IMR-90 (cell line): ENCODE measurements at regions not wholly inside any gene's neighbourhood (a gene's known extent, or its start where the extent isn't known, plus 50 kb on each side); places are given as distances from the start of the nearest gene placed in this dataset.

ENCODE experiments used
- ATAC-seq: fragments of 200-7000 bp; cut with Tn5 transposase; 2 replicates; pipeline ENCODE4 v1.9.1; 2020; ENCODE audit warnings: low read depth, mild to moderate bottlenecking, moderate library complexity
- BruUV-seq: library from RNA; stranded (reverse); fragments of 400-500 nt; replicated peaks from 2 replicates; lab custom pipeline; 2021; lab: Mats Ljungman, UMichigan
- CTCF ChIA-PET: fragments of 300-600 bp; formaldehyde crosslinking; extraction: SDS; loops from one replicate; lab custom pipeline; 2021; ENCODE audit warnings: antibody characterized with exemption; lab: Yijun Ruan, JAX
- POLR2A ChIA-PET: fragments of 300-600 bp; sonication (Branson Sonifier 250); formaldehyde crosslinking; loops from one replicate; lab custom pipeline; 2022; ENCODE audit warnings: antibody characterized with exemption; ENCODE audit not compliant: unreplicated experiment; lab: Charles Lee
- DNase-seq: peaks from one replicate; pipeline ENCODE4 v3.0.0; 2013
- H2AFZ ChIP-seq: replicated peaks from 2 replicates; pipeline ENCODE3; 2013; ENCODE audit warnings: low read length, mild to moderate bottlenecking; ENCODE audit not compliant: poor library complexity
- H2AK5ac ChIP-seq: 2 replicates; pipeline ENCODE4 v1.6.1; 2013; ENCODE audit warnings: low read depth, low read length, inconsistent platforms
- H2AK9ac ChIP-seq: replicated peaks from 2 replicates; pipeline ENCODE3; 2013; ENCODE audit warnings: mild to moderate bottlenecking, low read depth, low read length, moderate library complexity; ENCODE audit not compliant: poor library complexity
- H2BK120ac ChIP-seq: 2 replicates; pipeline ENCODE4 v1.6.1; 2013; ENCODE audit warnings: low read depth, low read length, inconsistent platforms
- H2BK15ac ChIP-seq: 3 replicates; pipeline ENCODE4 v1.6.1; 2013; ENCODE audit warnings: low read depth, low read length, inconsistent platforms
- H2BK20ac ChIP-seq: 2 replicates; pipeline ENCODE4 v1.6.1; 2013; ENCODE audit warnings: low read depth, mild to moderate bottlenecking, inconsistent platforms, low read length, moderate library complexity
- H2BK5ac ChIP-seq: 2 replicates; pipeline ENCODE4 v1.6.1; 2013; ENCODE audit warnings: mild to moderate bottlenecking, low read depth, low read length, inconsistent platforms; ENCODE audit not compliant: poor library complexity, severe bottlenecking
- H3K14ac ChIP-seq: replicated peaks from 2 replicates; pipeline ENCODE4 v1.6.1; 2013; ENCODE audit warnings: low read depth, low read length, inconsistent platforms
- H3K18ac ChIP-seq: 2 replicates; pipeline ENCODE4 v1.6.1; 2013; ENCODE audit warnings: low read depth, low read length, control low read depth
- H3K23ac ChIP-seq: 2 replicates; pipeline ENCODE4 v1.6.1; 2013; ENCODE audit warnings: low read depth, low read length, inconsistent platforms
- H3K27ac ChIP-seq: 2 replicates; pipeline ENCODE4 v1.5.1; 2013; ENCODE audit warnings: mild to moderate bottlenecking, control low read depth, low read length; ENCODE audit not compliant: insufficient read depth
- H3K27me3 ChIP-seq: 2 replicates; pipeline ENCODE4 v1.6.1; 2013; ENCODE audit warnings: low read length; ENCODE audit not compliant: control insufficient read depth, insufficient read depth
- H3K36me3 ChIP-seq: 2 replicates; pipeline ENCODE4 v1.6.1; 2013; ENCODE audit warnings: low read length, mixed read lengths; ENCODE audit not compliant: control insufficient read depth, insufficient read depth
- H3K4ac ChIP-seq: 2 replicates; pipeline ENCODE4 v1.6.1; 2013; ENCODE audit warnings: low read depth, low read length, inconsistent platforms
- H3K4me1 ChIP-seq: 2 replicates; pipeline ENCODE4 v1.6.1; 2013; ENCODE audit warnings: low read length, mixed read lengths; ENCODE audit not compliant: control insufficient read depth, insufficient read depth
- H3K4me2 ChIP-seq: 2 replicates; pipeline ENCODE4 v1.6.1; 2013; ENCODE audit warnings: low read depth, mild to moderate bottlenecking, control low read depth, low read length, moderate library complexity
- H3K4me3 ChIP-seq: 2 replicates; pipeline ENCODE4 v1.5.1; 2013; ENCODE audit warnings: low read depth, mild to moderate bottlenecking, control low read depth, low read length, moderate library complexity; ENCODE audit not compliant: insufficient read depth
- H3K56ac ChIP-seq: 2 replicates; pipeline ENCODE4 v1.6.1; 2013; ENCODE audit warnings: low read length, inconsistent platforms; ENCODE audit not compliant: insufficient read depth; ENCODE audit errors: extremely low read depth
- H3K79me1 ChIP-seq, 2 experiments: 2 replicates each; pipeline ENCODE4 v1.6.1; 2013; ENCODE audit warnings: low read length in 2 of 2, inconsistent platforms in 1 of 2, low read depth in 1 of 2
- H3K9ac ChIP-seq: 2 replicates; pipeline ENCODE4 v1.6.1; 2013; ENCODE audit warnings: low read depth, low read length, control low read depth
- H3K9me1 ChIP-seq: 2 replicates; pipeline ENCODE4 v1.6.1; 2013; ENCODE audit warnings: low read length, inconsistent platforms; ENCODE audit not compliant: insufficient read depth
- H3K9me3 ChIP-seq: 2 replicates; pipeline ENCODE4 v1.6.1; 2013; ENCODE audit warnings: low read length; ENCODE audit not compliant: control insufficient read depth, insufficient read depth
- H4K20me1 ChIP-seq: 2 replicates; pipeline ENCODE4 v1.6.1; 2013; ENCODE audit warnings: low read length, inconsistent platforms; ENCODE audit not compliant: insufficient read depth
- H4K5ac ChIP-seq: 2 replicates; pipeline ENCODE4 v1.6.1; 2013; ENCODE audit warnings: mild to moderate bottlenecking, low read depth, low read length, control low read depth
- H4K8ac ChIP-seq, 2 experiments: 2 replicates each; pipeline ENCODE4 v1.6.1; 2013; ENCODE audit warnings: low read depth in 2 of 2, low read length in 2 of 2, control low read depth in 1 of 2, inconsistent platforms in 1 of 2
- H4K91ac ChIP-seq: 2 replicates; pipeline ENCODE4 v1.6.1; 2013; ENCODE audit warnings: low read depth, low read length, inconsistent platforms; ENCODE audit not compliant: insufficient read depth
- CEBPB ChIP-seq: IDR thresholded peaks from 2 replicates; pipeline ENCODE4 v1.6.1; 2012; ENCODE audit warnings: low read depth, low read length, improper control_type of control experiment
- CTCF ChIP-seq: conservative IDR thresholded peaks from 2 replicates; pipeline ENCODE4 v1.5.1; 2012; ENCODE audit warnings: mild to moderate bottlenecking, low read depth, low read length, improper control_type of control experiment
- ELK1 ChIP-seq: fragments of 150-350 bp; IDR thresholded peaks from 2 replicates; pipeline ENCODE4 v1.6.1; 2016; ENCODE audit warnings: low read depth, mild to moderate bottlenecking, low read length, moderate library complexity, borderline replicate concordance
- FOS ChIP-seq: fragments of 150-350 bp; IDR thresholded peaks from 2 replicates; pipeline ENCODE4 v1.6.1; 2016; ENCODE audit warnings: low read depth, low read length
- MAFK ChIP-seq: IDR thresholded peaks from 2 replicates; pipeline ENCODE4 v1.6.1; 2012; ENCODE audit warnings: low read depth, low read length, improper control_type of control experiment
- MAZ ChIP-seq: IDR thresholded peaks from 2 replicates; pipeline ENCODE4 v1.6.1; 2012; ENCODE audit warnings: low read depth, mild to moderate bottlenecking, low read length, improper control_type of control experiment, moderate library complexity, borderline replicate concordance
- MXI1 ChIP-seq: IDR thresholded peaks from 2 replicates; pipeline ENCODE4 v1.6.1; 2012; ENCODE audit warnings: low read depth, mild to moderate bottlenecking, low read length, moderate library complexity, borderline replicate concordance
- NFE2L2 ChIP-seq: fragments of 150-350 bp; IDR thresholded peaks from 2 replicates; pipeline ENCODE4 v1.6.1; 2016; ENCODE audit warnings: low read depth, mild to moderate bottlenecking, low read length
- RAD21 ChIP-seq: IDR thresholded peaks from 2 replicates; pipeline ENCODE4 v1.6.1; 2012; ENCODE audit warnings: low read length, improper control_type of control experiment
- RCOR1 ChIP-seq: IDR thresholded peaks from 2 replicates; pipeline ENCODE4 v1.6.1; 2012; ENCODE audit warnings: mild to moderate bottlenecking, low read length, improper control_type of control experiment; ENCODE audit not compliant: insufficient replicate concordance
- RFX5 ChIP-seq: IDR thresholded peaks from 2 replicates; pipeline ENCODE4 v1.8.0; 2012; ENCODE audit warnings: low read depth, mild to moderate bottlenecking, low read length, moderate library complexity
- SMC3 ChIP-seq: fragments of 150-350 bp; IDR thresholded peaks from 2 replicates; pipeline ENCODE4 v1.6.1; 2016; ENCODE audit warnings: low read depth, mild to moderate bottlenecking, antibody characterized with exemption, low read length, moderate library complexity
- USF2 ChIP-seq: fragments of 150-350 bp; IDR thresholded peaks from 2 replicates; pipeline ENCODE4 v1.6.1; 2017; ENCODE audit warnings: mild to moderate bottlenecking, antibody characterized with exemption, low read length, low read depth
- WGBS, 2 experiments: methylation state at CpG; one replicate each; pipeline versions ENCODE4 v1.1.5 to v1.1.7; 2013; ENCODE audit warnings: missing lambda C conversion rate in 2 of 2; ENCODE audit not compliant: insufficient read length in 1 of 2; ENCODE audit errors: extremely low coverage in 2 of 2; 5-methylcytosine and 5-hydroxymethylcytosine counted together
- dilution Hi-C: fragments of 300-500 bp; cut with HindIII; formaldehyde crosslinking; loops from one replicate; pipeline ENCODE4 v1.14.3; 2018; ENCODE audit warnings: low sequenced_read_pairs; ENCODE audit not compliant: unreplicated experiment
- in situ Hi-C: fragments of 300-500 bp; cut with MboI; formaldehyde crosslinking; loops from 3 replicates; pipeline ENCODE4 v1.14.3; 2019; ENCODE audit warnings: low sequenced_read_pairs, inconsistent platforms, mixed read lengths
- intact Hi-C: fragments of 100-400 bp; cut with micrococcal nuclease; formaldehyde crosslinking; loops from 2 replicates; pipeline ENCODE4 v1.10.0; 2022

GRCh38 chr15:99492275-99492674 is 73.5 kb upstream of the MEF2A start:
- Histone ChIP-seq H3K36me3 (no peaks in the 10 kb centered on the region), H3K27ac (no peak overlapping the region), H3K23ac (no peak overlapping the region), H3K9me1 (peaks cover 6% of the 10 kb centered on the region), H2BK15ac (no peak overlapping the region), H2AK9ac (no peak overlapping the region), H4K91ac (no peak overlapping the region), H3K18ac (no peak overlapping the region), H3K9ac (no peak overlapping the region), H3K4me3 (no peak overlapping the region), H2AFZ (no peak overlapping the region), H4K5ac (no peak overlapping the region), H3K79me1 (no peaks in the 10 kb centered on the region), H4K20me1 (no peaks in the 10 kb centered on the region), H4K8ac (no peak overlapping the region), H3K27me3 (no peaks in the 10 kb centered on the region), H3K4me1 (peaks cover 13% of the 10 kb centered on the region), H2BK20ac (no peak overlapping the region), H3K14ac (no peak overlapping the region), H2BK5ac (no peak overlapping the region), H3K4ac (no peak overlapping the region), H3K9me3 (no peaks in the 10 kb centered on the region), H2AK5ac (no peak overlapping the region), H2BK120ac (no peak overlapping the region), H3K4me2 (no peak overlapping the region), H3K56ac (no peak overlapping the region)
- ChIA-PET POLR2A (no interaction called here), CTCF (no interaction called here)
- in situ Hi-C loops, result no loop called here
- no peak for ATAC-seq
- no peak for DNase-seq
- BruUV-seq, result no TSS peak
- intact Hi-C loops, result no loop called here
- dilution Hi-C loops, result no loop called here
- TF ChIP-seq ELK1 (no peak), RAD21 (no peak), USF2 (no peak), RFX5 (no peak), MAFK (no peak), MAZ (no peak), CEBPB (no peak), NFE2L2 (no peak), FOS (no peak), RCOR1 (no peak), MXI1 (no peak), CTCF (no peak), SMC3 (no peak)
- WGBS, 2 experiments, result 40% methylated on average over 1 of the region's 6 CpGs; no CpG with 5 or more reads in 1 of the 2 experiments
